Tibial nerve (tissue), 4 donors: ENCODE measurements at regions not wholly inside any gene's neighbourhood (a gene's known extent, or its start where the extent isn't known, plus 50 kb on each side); places are given as distances from the start of the nearest gene placed in this dataset.

Source experiments
- DNase-seq, 2 donors: peaks; one replicate each; pipeline ENCODE4 v3.0.0-alpha.2; 2019; ENCODE audit warnings: low spot score in 2 of 2
- H3K27ac ChIP-seq, 4 donors: fragments of 200-600 bp; sonication (generic) in 3 of 4; one replicate each; pipeline ENCODE4 v1.5.1; 2017 to 2019; ENCODE audit warnings: mild to moderate bottlenecking in 1 of 4
- H3K27me3 ChIP-seq, 2 donors: fragments of 200-600 bp; sonication (generic) in 1 of 2; one replicate each; pipeline versions ENCODE4 v1.5.1 to v1.6.0; 2017 to 2019
- H3K36me3 ChIP-seq, 3 donors: fragments of 200-600 bp; sonication (generic); one replicate each; pipeline ENCODE4 v1.5.1; 2018 to 2019
- H3K4me1 ChIP-seq, 4 donors: fragments of 200-600 bp; sonication (generic) in 3 of 4; one replicate each; pipeline ENCODE4 v1.5.1; 2017 to 2019
- H3K4me3 ChIP-seq, 4 donors: fragments of 200-600 bp; sonication (generic) in 3 of 4; one replicate each; pipeline ENCODE4 v1.5.1; 2017 to 2019; ENCODE audit warnings: mild to moderate bottlenecking in 1 of 4, moderate library complexity in 1 of 4
- H3K9me3 ChIP-seq, 4 donors: fragments of 200-600 bp; sonication (generic) in 3 of 4; one replicate each; pipeline ENCODE4 v1.5.1; 2017 to 2019
- EP300 ChIP-seq, 2 donors: sonication (generic); formaldehyde crosslinking; IDR thresholded peaks; one replicate each; pipeline ENCODE4 v1.6.1; 2017; ENCODE audit warnings: antibody characterized with exemption in 2 of 2, mild to moderate bottlenecking in 1 of 2
- POLR2A ChIP-seq, 2 donors: fragments of 450-650 bp; IDR thresholded peaks; one replicate each; pipeline ENCODE4 v1.6.1; 2017; ENCODE audit warnings: antibody characterized with exemption in 2 of 2, mild to moderate bottlenecking in 2 of 2, moderate library complexity in 2 of 2
- WGBS, 2 donors: methylation state at CpG; one replicate each; pipeline ENCODE4 v1.1.5; 2018; 5-methylcytosine and 5-hydroxymethylcytosine counted together
- TF ChIP-seq, protein P1 (sequence below), 5 experiments: fragments of 200-600 bp in 3 of 5; fragments of 450-650 bp in 2 of 5; sonication (generic) in 3 of 5; IDR thresholded peaks; one replicate each; pipeline ENCODE4 v1.5.1; 2016 to 2019; ENCODE audit warnings: antibody characterized with exemption in 5 of 5, mild to moderate bottlenecking in 3 of 5, moderate library complexity in 2 of 5

DNA sequence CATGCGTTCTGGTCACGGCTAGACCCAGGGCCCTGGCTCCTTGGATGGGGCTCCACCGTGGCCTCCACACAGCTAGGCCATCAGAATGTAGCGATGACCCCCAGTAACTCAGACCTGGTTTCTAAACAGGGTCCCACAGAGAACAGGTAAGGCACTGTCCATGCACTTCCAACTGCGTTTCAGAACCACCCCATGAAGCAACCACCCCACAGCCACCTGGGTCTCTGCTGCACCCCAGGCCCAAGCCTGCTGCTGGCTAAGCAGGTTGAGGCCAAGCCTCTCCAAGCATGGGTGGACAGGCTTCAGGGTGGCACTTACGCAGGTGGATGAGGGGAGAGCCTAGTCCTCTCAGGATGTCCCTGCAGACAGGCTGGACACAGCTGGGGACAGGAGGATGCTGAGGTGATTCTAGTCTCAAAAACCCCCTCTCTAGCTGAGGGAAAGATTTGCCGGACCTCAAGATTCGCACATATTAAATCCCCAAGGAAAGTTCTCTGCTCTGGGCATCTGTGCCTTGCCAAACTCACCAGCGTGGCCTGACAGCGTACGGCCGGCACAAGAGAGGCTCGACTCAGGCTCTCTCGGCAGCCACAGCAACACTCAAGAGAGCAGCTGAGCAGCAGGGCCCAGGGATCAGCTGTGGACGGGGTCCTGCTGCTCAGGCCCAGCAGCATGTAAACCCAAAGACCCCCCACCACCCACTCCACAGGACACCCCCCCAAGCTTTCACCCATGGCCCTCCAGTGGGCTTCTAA lies 141.6 kb downstream of the CRYBB2 start:
- Histone ChIP-seq H3K4me3 (no peak overlapping the region), H3K27ac (no peak overlapping the region), H3K36me3 (peaks cover 0 to 52% (median 0%) of the 10 kb centered on the region in 3 donors), H3K9me3 (no peaks in the 10 kb centered on the region), H3K4me1 (peaks cover 0 to 19% (median 0%) of the 10 kb centered on the region in 4 donors), H3K27me3 (no peaks in the 10 kb centered on the region)
- no peak for DNase-seq
- WGBS, 2 donors = 89 to 94% methylated on average over 12 to 14 of the region's 15 CpGs
- TF ChIP-seq, protein P1, sequence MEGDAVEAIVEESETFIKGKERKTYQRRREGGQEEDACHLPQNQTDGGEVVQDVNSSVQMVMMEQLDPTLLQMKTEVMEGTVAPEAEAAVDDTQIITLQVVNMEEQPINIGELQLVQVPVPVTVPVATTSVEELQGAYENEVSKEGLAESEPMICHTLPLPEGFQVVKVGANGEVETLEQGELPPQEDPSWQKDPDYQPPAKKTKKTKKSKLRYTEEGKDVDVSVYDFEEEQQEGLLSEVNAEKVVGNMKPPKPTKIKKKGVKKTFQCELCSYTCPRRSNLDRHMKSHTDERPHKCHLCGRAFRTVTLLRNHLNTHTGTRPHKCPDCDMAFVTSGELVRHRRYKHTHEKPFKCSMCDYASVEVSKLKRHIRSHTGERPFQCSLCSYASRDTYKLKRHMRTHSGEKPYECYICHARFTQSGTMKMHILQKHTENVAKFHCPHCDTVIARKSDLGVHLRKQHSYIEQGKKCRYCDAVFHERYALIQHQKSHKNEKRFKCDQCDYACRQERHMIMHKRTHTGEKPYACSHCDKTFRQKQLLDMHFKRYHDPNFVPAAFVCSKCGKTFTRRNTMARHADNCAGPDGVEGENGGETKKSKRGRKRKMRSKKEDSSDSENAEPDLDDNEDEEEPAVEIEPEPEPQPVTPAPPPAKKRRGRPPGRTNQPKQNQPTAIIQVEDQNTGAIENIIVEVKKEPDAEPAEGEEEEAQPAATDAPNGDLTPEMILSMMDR (IDR thresholded peaks at IDR 0.05) = no peak
- no peak for TF ChIP-seq EP300 (IDR thresholded peaks at IDR 0.05)
- no peak for TF ChIP-seq POLR2A (IDR thresholded peaks at IDR 0.05)

DNA sequence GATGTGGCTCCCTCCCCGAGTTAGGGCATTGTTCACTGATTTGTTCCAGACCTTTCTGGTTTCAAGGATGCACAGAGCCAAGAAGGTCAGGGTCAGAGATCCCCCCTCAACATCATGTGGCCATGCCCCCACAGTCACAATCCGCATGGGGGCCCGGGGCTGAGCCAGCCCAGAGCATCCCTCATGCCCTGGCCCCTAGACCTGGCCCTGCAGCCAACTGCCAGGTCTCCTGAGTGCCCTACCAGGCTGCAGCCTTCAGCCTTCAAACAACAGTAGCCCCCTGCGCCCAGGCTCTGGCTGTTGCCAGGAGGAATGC lies 142.4 kb downstream of the CRYBB2 start:
- Histone ChIP-seq H3K27me3 (no peaks in the 10 kb centered on the region), H3K4me1 (peaks cover 0 to 19% (median 0%) of the 10 kb centered on the region in 4 donors), H3K27ac (no peak overlapping the region), H3K9me3 (no peaks in the 10 kb centered on the region), H3K4me3 (no peak overlapping the region), H3K36me3 (peaks cover 0 to 48% (median 0%) of the 10 kb centered on the region in 3 donors)
- DNase-seq = no peak
- TF ChIP-seq EP300 (IDR thresholded peaks at IDR 0.05) = no peak
- TF ChIP-seq POLR2A (IDR thresholded peaks at IDR 0.05) = no peak
- TF ChIP-seq, protein P1 (IDR thresholded peaks at IDR 0.05) = no peak
- 52 to 84% methylated on average over 3 of the region's 4 CpGs for whole genome bisulfite sequencing, 2 donors

DNA sequence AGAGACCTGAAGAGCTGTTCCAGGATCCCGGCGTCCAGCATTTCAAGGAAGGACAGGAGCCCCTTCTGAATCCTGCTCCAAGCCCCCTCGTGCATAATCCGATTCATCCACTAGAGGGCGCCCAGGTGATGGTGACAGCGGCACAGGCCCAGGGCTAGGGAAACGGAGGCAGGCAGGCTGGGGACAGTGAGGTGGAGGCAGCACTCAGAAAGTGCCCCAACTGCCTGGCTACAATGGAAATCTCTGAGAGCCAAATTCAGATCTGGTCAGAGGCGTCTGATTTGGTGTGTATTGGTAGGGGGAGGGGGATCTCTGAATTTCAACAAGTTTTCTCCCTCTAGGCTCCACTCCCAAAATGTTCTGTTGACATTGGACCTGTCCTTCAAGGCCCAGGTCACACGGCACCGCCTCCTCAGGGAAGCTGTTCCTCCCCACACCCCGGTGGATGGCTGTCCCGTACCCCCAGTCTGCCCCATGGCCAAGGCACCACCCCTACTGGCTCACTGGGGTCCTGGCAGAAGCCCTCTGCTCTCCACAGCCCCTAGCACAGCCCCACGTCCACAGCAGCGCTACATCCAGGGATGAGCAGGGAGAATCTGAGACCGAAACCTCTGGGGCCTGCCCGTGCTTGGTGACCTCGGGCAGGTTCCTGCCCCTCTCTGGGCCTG lies 142.9 kb downstream of the CRYBB2 start:
- TF ChIP-seq, protein P1 (IDR thresholded peaks at IDR 0.05) = peak; percentile 78 to 90 (median 82)
- TF ChIP-seq POLR2A (IDR thresholded peaks at IDR 0.05) = no peak
- TF ChIP-seq EP300 (IDR thresholded peaks at IDR 0.05) = no peak
- 38 to 47% methylated on average over 14 to 17 of the region's 17 CpGs for WGBS, 2 donors
- H3K4me3 ChIP-seq = no peak overlapping the region
- H3K27me3 ChIP-seq = no peaks in the 10 kb centered on the region
- H3K9me3 ChIP-seq = no peaks in the 10 kb centered on the region
- no peak overlapping the region for H3K27ac ChIP-seq
- H3K4me1 ChIP-seq = peaks cover 0 to 19% (median 0%) of the 10 kb centered on the region in 4 donors
- peaks cover 0 to 43% (median 0%) of the 10 kb centered on the region in 3 donors for H3K36me3 ChIP-seq
- DNase-seq = peak; percentile 39 to 83

DNA sequence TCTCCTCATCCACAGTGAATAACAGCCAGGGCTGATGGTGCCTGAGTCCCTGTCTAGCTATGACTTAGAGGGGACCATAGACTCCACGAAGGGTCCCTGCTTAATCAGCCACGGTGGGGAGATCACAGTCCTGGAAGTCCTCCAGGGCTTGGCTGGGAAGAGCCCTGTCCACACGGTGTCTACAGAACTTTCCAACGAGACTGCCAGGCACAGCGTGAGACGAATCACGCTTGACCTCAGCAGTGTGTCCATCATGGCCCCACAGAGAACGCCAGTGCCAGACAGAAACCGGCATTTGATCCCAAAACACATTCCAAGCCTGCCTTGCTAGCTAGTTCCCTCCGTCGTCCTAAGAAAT lies 143.4 kb downstream of the CRYBB2 start:
- peaks cover 0 to 38% (median 0%) of the 10 kb centered on the region in 3 donors for H3K36me3 ChIP-seq
- H3K4me1 ChIP-seq = peaks cover 0 to 19% (median 0%) of the 10 kb centered on the region in 4 donors
- DNase-seq = no peak
- TF ChIP-seq, protein P1 (IDR thresholded peaks at IDR 0.05) = no peak
- TF ChIP-seq POLR2A (IDR thresholded peaks at IDR 0.05) (no peak), EP300 (IDR thresholded peaks at IDR 0.05) (no peak)
- no peaks in the 10 kb centered on the region for H3K27me3 ChIP-seq
- no peak overlapping the region for H3K4me3 ChIP-seq
- no peak overlapping the region for H3K27ac ChIP-seq
- WGBS, 2 donors = 72 to 81% methylated on average over 10 to 11 of the region's 11 CpGs
- H3K9me3 ChIP-seq = no peaks in the 10 kb centered on the region

DNA sequence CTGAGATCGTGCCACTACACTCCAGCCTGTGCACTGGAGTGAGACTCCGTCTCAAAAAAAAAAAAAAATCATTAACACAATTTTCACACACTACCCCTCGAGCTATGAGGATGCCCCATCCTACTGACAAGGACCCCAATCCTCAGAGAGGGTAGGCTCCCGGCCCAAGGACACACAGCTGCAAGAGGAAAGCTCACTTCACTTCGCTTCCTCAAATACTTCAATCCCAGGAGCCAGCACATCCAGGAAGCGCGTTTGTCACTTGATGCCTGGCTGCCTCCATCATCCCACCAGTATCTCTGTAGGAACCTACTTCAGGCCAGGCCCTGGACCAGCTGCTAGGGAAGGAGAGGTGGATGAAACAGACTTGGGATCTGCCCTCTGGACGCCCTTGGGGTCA lies 144.0 kb downstream of the CRYBB2 start:
- no peaks in the 10 kb centered on the region for H3K9me3 ChIP-seq
- no peaks in the 10 kb centered on the region for H3K27me3 ChIP-seq
- no peak overlapping the region for H3K27ac ChIP-seq
- peak in 1 of 2 donors; percentile 3 for DNase-seq
- no peak for TF ChIP-seq EP300 (IDR thresholded peaks at IDR 0.05)
- TF ChIP-seq, protein P1 (IDR thresholded peaks at IDR 0.05) = no peak
- no peak for TF ChIP-seq POLR2A (IDR thresholded peaks at IDR 0.05)
- 86 to 88% methylated on average over 8 of the region's 8 CpGs for WGBS, 2 donors
- H3K36me3 ChIP-seq = peaks cover 0 to 32% (median 0%) of the 10 kb centered on the region in 3 donors
- no peak overlapping the region for H3K4me3 ChIP-seq
- H3K4me1 ChIP-seq = peaks cover 0 to 19% (median 0%) of the 10 kb centered on the region in 4 donors
